SK-N-SH (cell line): ENCODE measurements at regions not wholly inside any gene's neighbourhood (a gene's known extent, or its start where the extent isn't known, plus 50 kb on each side); places are given as distances from the start of the nearest gene placed in this dataset.

Experiments used
- RCOR1 ChIP-seq: fragments of 150-350 bp; IDR thresholded peaks from 2 replicates; pipeline ENCODE4 v1.6.1; 2017; ENCODE audit warnings: antibody characterized with exemption, low read length
- TEAD4 ChIP-seq: IDR thresholded peaks from 2 replicates; pipeline ENCODE4 v1.4.0; 2012; ENCODE audit warnings: mild to moderate bottlenecking, borderline replicate concordance; ENCODE audit not compliant: insufficient read depth
- TF ChIP-seq, protein P1 (sequence below): fragments of 200-600 bp; sonication (generic); IDR thresholded peaks from 2 replicates; pipeline ENCODE4 v1.6.1; 2017; ENCODE audit warnings: antibody characterized with exemption, mild to moderate bottlenecking, moderate library complexity
- TF ChIP-seq, protein P2 (sequence below): IDR thresholded peaks from 2 replicates; pipeline ENCODE4; 2012
- TF ChIP-seq, protein P3 (sequence below): IDR thresholded peaks from 2 replicates; pipeline ENCODE4 v1.6.1; 2012; ENCODE audit warnings: mild to moderate bottlenecking, low read depth, low read length, moderate library complexity

DNA sequence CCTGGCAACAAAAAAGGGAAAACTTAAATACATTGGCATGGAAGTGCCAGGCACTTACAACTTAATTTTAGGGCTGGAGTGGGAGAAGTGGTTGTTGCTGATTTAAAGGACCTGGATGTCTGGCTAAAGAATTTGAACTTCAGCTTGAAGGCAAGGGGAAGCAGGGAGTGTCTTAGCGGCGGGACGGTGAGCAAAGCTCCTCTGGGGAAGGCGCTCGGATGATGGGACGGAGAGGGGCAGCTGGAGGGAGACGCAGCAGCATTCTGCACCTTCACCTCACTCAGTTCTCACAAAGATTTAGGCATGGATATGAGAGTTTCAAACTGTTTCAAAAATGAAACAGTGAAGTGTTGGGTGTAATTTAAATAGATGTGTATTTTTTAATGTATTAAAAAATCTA is 967.1 kb downstream of the BRD1 start:
- TF ChIP-seq, protein P1, sequence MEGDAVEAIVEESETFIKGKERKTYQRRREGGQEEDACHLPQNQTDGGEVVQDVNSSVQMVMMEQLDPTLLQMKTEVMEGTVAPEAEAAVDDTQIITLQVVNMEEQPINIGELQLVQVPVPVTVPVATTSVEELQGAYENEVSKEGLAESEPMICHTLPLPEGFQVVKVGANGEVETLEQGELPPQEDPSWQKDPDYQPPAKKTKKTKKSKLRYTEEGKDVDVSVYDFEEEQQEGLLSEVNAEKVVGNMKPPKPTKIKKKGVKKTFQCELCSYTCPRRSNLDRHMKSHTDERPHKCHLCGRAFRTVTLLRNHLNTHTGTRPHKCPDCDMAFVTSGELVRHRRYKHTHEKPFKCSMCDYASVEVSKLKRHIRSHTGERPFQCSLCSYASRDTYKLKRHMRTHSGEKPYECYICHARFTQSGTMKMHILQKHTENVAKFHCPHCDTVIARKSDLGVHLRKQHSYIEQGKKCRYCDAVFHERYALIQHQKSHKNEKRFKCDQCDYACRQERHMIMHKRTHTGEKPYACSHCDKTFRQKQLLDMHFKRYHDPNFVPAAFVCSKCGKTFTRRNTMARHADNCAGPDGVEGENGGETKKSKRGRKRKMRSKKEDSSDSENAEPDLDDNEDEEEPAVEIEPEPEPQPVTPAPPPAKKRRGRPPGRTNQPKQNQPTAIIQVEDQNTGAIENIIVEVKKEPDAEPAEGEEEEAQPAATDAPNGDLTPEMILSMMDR = no peak
- TF ChIP-seq, protein P2, sequence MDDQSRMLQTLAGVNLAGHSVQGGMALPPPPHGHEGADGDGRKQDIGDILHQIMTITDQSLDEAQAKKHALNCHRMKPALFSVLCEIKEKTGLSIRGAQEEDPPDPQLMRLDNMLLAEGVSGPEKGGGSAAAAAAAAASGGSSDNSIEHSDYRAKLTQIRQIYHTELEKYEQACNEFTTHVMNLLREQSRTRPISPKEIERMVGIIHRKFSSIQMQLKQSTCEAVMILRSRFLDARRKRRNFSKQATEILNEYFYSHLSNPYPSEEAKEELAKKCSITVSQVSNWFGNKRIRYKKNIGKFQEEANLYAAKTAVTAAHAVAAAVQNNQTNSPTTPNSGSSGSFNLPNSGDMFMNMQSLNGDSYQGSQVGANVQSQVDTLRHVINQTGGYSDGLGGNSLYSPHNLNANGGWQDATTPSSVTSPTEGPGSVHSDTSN = no peak
- TF ChIP-seq, protein P3, sequence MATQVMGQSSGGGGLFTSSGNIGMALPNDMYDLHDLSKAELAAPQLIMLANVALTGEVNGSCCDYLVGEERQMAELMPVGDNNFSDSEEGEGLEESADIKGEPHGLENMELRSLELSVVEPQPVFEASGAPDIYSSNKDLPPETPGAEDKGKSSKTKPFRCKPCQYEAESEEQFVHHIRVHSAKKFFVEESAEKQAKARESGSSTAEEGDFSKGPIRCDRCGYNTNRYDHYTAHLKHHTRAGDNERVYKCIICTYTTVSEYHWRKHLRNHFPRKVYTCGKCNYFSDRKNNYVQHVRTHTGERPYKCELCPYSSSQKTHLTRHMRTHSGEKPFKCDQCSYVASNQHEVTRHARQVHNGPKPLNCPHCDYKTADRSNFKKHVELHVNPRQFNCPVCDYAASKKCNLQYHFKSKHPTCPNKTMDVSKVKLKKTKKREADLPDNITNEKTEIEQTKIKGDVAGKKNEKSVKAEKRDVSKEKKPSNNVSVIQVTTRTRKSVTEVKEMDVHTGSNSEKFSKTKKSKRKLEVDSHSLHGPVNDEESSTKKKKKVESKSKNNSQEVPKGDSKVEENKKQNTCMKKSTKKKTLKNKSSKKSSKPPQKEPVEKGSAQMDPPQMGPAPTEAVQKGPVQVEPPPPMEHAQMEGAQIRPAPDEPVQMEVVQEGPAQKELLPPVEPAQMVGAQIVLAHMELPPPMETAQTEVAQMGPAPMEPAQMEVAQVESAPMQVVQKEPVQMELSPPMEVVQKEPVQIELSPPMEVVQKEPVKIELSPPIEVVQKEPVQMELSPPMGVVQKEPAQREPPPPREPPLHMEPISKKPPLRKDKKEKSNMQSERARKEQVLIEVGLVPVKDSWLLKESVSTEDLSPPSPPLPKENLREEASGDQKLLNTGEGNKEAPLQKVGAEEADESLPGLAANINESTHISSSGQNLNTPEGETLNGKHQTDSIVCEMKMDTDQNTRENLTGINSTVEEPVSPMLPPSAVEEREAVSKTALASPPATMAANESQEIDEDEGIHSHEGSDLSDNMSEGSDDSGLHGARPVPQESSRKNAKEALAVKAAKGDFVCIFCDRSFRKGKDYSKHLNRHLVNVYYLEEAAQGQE = no peak
- TF ChIP-seq RCOR1 (no peak), TEAD4 (no peak)
